ENCODE measurements at regions not wholly inside any gene's neighbourhood (a gene's known extent, or its start where the extent isn't known, plus 50 kb on each side); places are given as distances from the start of the nearest gene placed in this dataset.

- DNase-seq = no peak
- H3K27ac Mint-ChIP-seq (ENCODE audit: unreplicated experiment) = no peak overlapping the region
- no peaks in the 10 kb centered on the region for H3K9me3 Mint-ChIP-seq (ENCODE audit: unreplicated experiment)
- TF ChIP-seq, protein P1, sequence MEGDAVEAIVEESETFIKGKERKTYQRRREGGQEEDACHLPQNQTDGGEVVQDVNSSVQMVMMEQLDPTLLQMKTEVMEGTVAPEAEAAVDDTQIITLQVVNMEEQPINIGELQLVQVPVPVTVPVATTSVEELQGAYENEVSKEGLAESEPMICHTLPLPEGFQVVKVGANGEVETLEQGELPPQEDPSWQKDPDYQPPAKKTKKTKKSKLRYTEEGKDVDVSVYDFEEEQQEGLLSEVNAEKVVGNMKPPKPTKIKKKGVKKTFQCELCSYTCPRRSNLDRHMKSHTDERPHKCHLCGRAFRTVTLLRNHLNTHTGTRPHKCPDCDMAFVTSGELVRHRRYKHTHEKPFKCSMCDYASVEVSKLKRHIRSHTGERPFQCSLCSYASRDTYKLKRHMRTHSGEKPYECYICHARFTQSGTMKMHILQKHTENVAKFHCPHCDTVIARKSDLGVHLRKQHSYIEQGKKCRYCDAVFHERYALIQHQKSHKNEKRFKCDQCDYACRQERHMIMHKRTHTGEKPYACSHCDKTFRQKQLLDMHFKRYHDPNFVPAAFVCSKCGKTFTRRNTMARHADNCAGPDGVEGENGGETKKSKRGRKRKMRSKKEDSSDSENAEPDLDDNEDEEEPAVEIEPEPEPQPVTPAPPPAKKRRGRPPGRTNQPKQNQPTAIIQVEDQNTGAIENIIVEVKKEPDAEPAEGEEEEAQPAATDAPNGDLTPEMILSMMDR (IDR thresholded peaks at IDR 0.05; ENCODE audit: partially characterized antibody, unreplicated experiment) = no peak
- H3K4me3 Mint-ChIP-seq (ENCODE audit: unreplicated experiment) = no peak overlapping the region
- no peaks in the 10 kb centered on the region for H3K4me1 Mint-ChIP-seq (ENCODE audit: low read depth, unreplicated experiment)
- H3K36me3 Mint-ChIP-seq (ENCODE audit: unreplicated experiment) = no peaks in the 10 kb centered on the region
- H3K27me3 Mint-ChIP-seq (ENCODE audit: unreplicated experiment) = no peaks in the 10 kb centered on the region
These were observed 83.8 kb upstream of the REG3G start for GRCh38 chr2:78941751-78942150.

DNA sequence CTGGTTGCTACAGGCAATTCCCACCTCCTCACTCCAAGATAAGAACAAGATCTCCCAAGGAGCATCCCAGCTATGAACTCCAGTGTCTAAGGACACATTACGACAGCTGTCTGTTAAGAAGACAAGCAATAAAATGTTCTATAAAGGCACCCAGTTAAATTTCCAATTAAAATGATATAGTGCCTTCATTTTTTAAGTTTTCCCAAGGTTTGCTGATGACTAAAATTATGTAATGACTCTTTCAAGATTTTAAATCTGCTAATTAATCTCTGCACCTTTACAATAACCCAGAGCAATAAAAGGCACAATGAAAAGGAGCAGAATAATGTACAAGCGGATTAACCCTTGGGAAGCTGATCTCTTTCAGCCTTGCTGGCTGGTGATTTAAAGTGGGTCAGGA, 61.6 kb upstream of the REG3G start:
- no peaks in the 10 kb centered on the region for H3K36me3 Mint-ChIP-seq (ENCODE audit: unreplicated experiment)
- peaks cover 2% of the 10 kb centered on the region for H3K27me3 Mint-ChIP-seq (ENCODE audit: unreplicated experiment)
- no peak for DNase-seq
- no peak overlapping the region for H3K4me3 Mint-ChIP-seq (ENCODE audit: unreplicated experiment)
- H3K4me1 Mint-ChIP-seq (ENCODE audit: low read depth, unreplicated experiment) = no peaks in the 10 kb centered on the region
- peaks cover 1% of the 10 kb centered on the region for H3K9me3 Mint-ChIP-seq (ENCODE audit: unreplicated experiment)
- no peak overlapping the region for H3K27ac Mint-ChIP-seq (ENCODE audit: unreplicated experiment)
- TF ChIP-seq, protein P1 (IDR thresholded peaks at IDR 0.05; ENCODE audit: partially characterized antibody, unreplicated experiment) = no peak

DNA sequence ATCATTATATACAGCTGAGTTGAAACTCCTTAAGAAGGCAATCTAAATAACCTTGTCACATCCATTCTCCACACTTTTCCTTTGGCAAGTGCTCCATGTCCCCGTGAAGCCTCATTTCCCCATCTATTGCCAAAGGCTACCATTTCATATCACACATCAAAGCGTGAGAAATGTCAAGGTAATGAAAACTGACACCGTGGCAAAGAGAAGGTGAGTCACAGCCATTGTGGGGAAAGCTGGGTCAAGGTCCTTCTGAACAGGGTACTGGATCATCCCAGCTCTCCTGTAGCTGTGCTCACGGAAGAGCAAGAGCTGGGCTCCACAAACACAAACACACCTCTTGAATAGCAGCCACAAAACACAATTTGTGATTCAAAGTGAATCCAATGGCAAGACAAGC, 58.2 kb upstream of the REG3G start:
- Mint-ChIP-seq H3K9me3 (ENCODE audit: unreplicated experiment) (peaks cover 1% of the 10 kb centered on the region), H3K27ac (ENCODE audit: unreplicated experiment) (no peak overlapping the region), H3K27me3 (ENCODE audit: unreplicated experiment) (peaks cover 2% of the 10 kb centered on the region), H3K4me1 (ENCODE audit: low read depth, unreplicated experiment) (no peaks in the 10 kb centered on the region), H3K36me3 (ENCODE audit: unreplicated experiment) (no peaks in the 10 kb centered on the region), H3K4me3 (ENCODE audit: unreplicated experiment) (no peak overlapping the region)
- TF ChIP-seq, protein P1 (IDR thresholded peaks at IDR 0.05; ENCODE audit: partially characterized antibody, unreplicated experiment) = no peak
- no peak for DNase-seq

DNA sequence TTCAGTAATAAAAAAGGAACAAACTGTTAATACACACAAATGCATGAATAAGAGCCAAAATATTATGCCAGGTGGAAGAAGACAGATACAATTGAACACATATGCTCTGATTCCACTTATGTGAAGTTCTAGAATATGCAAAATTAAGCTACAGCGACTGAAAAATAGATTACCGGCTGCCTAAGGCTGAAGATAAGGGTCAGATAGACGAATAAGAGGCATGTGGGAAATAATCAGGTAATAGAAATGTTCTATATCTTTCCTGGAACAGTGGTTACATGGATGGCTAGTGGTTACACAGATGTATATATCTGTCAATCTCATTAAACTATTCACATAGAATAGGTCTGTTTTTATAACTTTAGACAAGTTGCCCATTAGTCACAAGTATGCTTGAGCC, 51.9 kb upstream of the REG3G start:
- peaks cover 2% of the 10 kb centered on the region for H3K9me3 Mint-ChIP-seq (ENCODE audit: unreplicated experiment)
- H3K27me3 Mint-ChIP-seq (ENCODE audit: unreplicated experiment) = no peaks in the 10 kb centered on the region
- DNase-seq = no peak
- TF ChIP-seq, protein P1 (IDR thresholded peaks at IDR 0.05; ENCODE audit: partially characterized antibody, unreplicated experiment) = no peak
- H3K4me3 Mint-ChIP-seq (ENCODE audit: unreplicated experiment) = no peak overlapping the region
- H3K27ac Mint-ChIP-seq (ENCODE audit: unreplicated experiment) = no peak overlapping the region
- H3K4me1 Mint-ChIP-seq (ENCODE audit: low read depth, unreplicated experiment) = no peaks in the 10 kb centered on the region
- no peaks in the 10 kb centered on the region for H3K36me3 Mint-ChIP-seq (ENCODE audit: unreplicated experiment)
